IMR-90 (cell line): ENCODE measurements at regions not wholly inside any gene's neighbourhood (a gene's known extent, or its start where the extent isn't known, plus 50 kb on each side); places are given as distances from the start of the nearest gene placed in this dataset.

Source experiments
- ATAC-seq: fragments of 200-7000 bp; cut with Tn5 transposase; 2 replicates; pipeline ENCODE4 v1.9.1; 2020; ENCODE audit warnings: low read depth, mild to moderate bottlenecking, moderate library complexity
- BruUV-seq: library from RNA; stranded (reverse); fragments of 400-500 nt; replicated peaks from 2 replicates; lab custom pipeline; 2021; lab: Mats Ljungman, UMichigan
- CTCF ChIA-PET: fragments of 300-600 bp; formaldehyde crosslinking; extraction: SDS; loops from one replicate; lab custom pipeline; 2021; ENCODE audit warnings: antibody characterized with exemption; lab: Yijun Ruan, JAX
- POLR2A ChIA-PET: fragments of 300-600 bp; sonication (Branson Sonifier 250); formaldehyde crosslinking; loops from one replicate; lab custom pipeline; 2022; ENCODE audit warnings: antibody characterized with exemption; ENCODE audit not compliant: unreplicated experiment; lab: Charles Lee
- DNase-seq: peaks from one replicate; pipeline ENCODE4 v3.0.0; 2013
- H2AFZ ChIP-seq: replicated peaks from 2 replicates; pipeline ENCODE3; 2013; ENCODE audit warnings: low read length, mild to moderate bottlenecking; ENCODE audit not compliant: poor library complexity
- H2AK5ac ChIP-seq: 2 replicates; pipeline ENCODE4 v1.6.1; 2013; ENCODE audit warnings: low read depth, low read length, inconsistent platforms
- H2AK9ac ChIP-seq: replicated peaks from 2 replicates; pipeline ENCODE3; 2013; ENCODE audit warnings: mild to moderate bottlenecking, low read depth, low read length, moderate library complexity; ENCODE audit not compliant: poor library complexity
- H2BK120ac ChIP-seq: 2 replicates; pipeline ENCODE4 v1.6.1; 2013; ENCODE audit warnings: low read depth, low read length, inconsistent platforms
- H2BK15ac ChIP-seq: 3 replicates; pipeline ENCODE4 v1.6.1; 2013; ENCODE audit warnings: low read depth, low read length, inconsistent platforms
- H2BK20ac ChIP-seq: 2 replicates; pipeline ENCODE4 v1.6.1; 2013; ENCODE audit warnings: low read depth, mild to moderate bottlenecking, inconsistent platforms, low read length, moderate library complexity
- H2BK5ac ChIP-seq: 2 replicates; pipeline ENCODE4 v1.6.1; 2013; ENCODE audit warnings: mild to moderate bottlenecking, low read depth, low read length, inconsistent platforms; ENCODE audit not compliant: poor library complexity, severe bottlenecking
- H3K14ac ChIP-seq: replicated peaks from 2 replicates; pipeline ENCODE4 v1.6.1; 2013; ENCODE audit warnings: low read depth, low read length, inconsistent platforms
- H3K18ac ChIP-seq: 2 replicates; pipeline ENCODE4 v1.6.1; 2013; ENCODE audit warnings: low read depth, low read length, control low read depth
- H3K23ac ChIP-seq: 2 replicates; pipeline ENCODE4 v1.6.1; 2013; ENCODE audit warnings: low read depth, low read length, inconsistent platforms
- H3K27ac ChIP-seq: 2 replicates; pipeline ENCODE4 v1.5.1; 2013; ENCODE audit warnings: mild to moderate bottlenecking, control low read depth, low read length; ENCODE audit not compliant: insufficient read depth
- H3K27me3 ChIP-seq: 2 replicates; pipeline ENCODE4 v1.6.1; 2013; ENCODE audit warnings: low read length; ENCODE audit not compliant: control insufficient read depth, insufficient read depth
- H3K36me3 ChIP-seq: 2 replicates; pipeline ENCODE4 v1.6.1; 2013; ENCODE audit warnings: low read length, mixed read lengths; ENCODE audit not compliant: control insufficient read depth, insufficient read depth
- H3K4ac ChIP-seq: 2 replicates; pipeline ENCODE4 v1.6.1; 2013; ENCODE audit warnings: low read depth, low read length, inconsistent platforms
- H3K4me1 ChIP-seq: 2 replicates; pipeline ENCODE4 v1.6.1; 2013; ENCODE audit warnings: low read length, mixed read lengths; ENCODE audit not compliant: control insufficient read depth, insufficient read depth
- H3K4me2 ChIP-seq: 2 replicates; pipeline ENCODE4 v1.6.1; 2013; ENCODE audit warnings: low read depth, mild to moderate bottlenecking, control low read depth, low read length, moderate library complexity
- H3K4me3 ChIP-seq: 2 replicates; pipeline ENCODE4 v1.5.1; 2013; ENCODE audit warnings: low read depth, mild to moderate bottlenecking, control low read depth, low read length, moderate library complexity; ENCODE audit not compliant: insufficient read depth
- H3K56ac ChIP-seq: 2 replicates; pipeline ENCODE4 v1.6.1; 2013; ENCODE audit warnings: low read length, inconsistent platforms; ENCODE audit not compliant: insufficient read depth; ENCODE audit errors: extremely low read depth
- H3K79me1 ChIP-seq, 2 experiments: 2 replicates each; pipeline ENCODE4 v1.6.1; 2013; ENCODE audit warnings: low read length in 2 of 2, inconsistent platforms in 1 of 2, low read depth in 1 of 2
- H3K9ac ChIP-seq: 2 replicates; pipeline ENCODE4 v1.6.1; 2013; ENCODE audit warnings: low read depth, low read length, control low read depth
- H3K9me1 ChIP-seq: 2 replicates; pipeline ENCODE4 v1.6.1; 2013; ENCODE audit warnings: low read length, inconsistent platforms; ENCODE audit not compliant: insufficient read depth
- H3K9me3 ChIP-seq: 2 replicates; pipeline ENCODE4 v1.6.1; 2013; ENCODE audit warnings: low read length; ENCODE audit not compliant: control insufficient read depth, insufficient read depth
- H4K20me1 ChIP-seq: 2 replicates; pipeline ENCODE4 v1.6.1; 2013; ENCODE audit warnings: low read length, inconsistent platforms; ENCODE audit not compliant: insufficient read depth
- H4K5ac ChIP-seq: 2 replicates; pipeline ENCODE4 v1.6.1; 2013; ENCODE audit warnings: mild to moderate bottlenecking, low read depth, low read length, control low read depth
- H4K8ac ChIP-seq, 2 experiments: 2 replicates each; pipeline ENCODE4 v1.6.1; 2013; ENCODE audit warnings: low read depth in 2 of 2, low read length in 2 of 2, control low read depth in 1 of 2, inconsistent platforms in 1 of 2
- H4K91ac ChIP-seq: 2 replicates; pipeline ENCODE4 v1.6.1; 2013; ENCODE audit warnings: low read depth, low read length, inconsistent platforms; ENCODE audit not compliant: insufficient read depth
- BHLHE40 ChIP-seq: fragments of 150-350 bp; IDR thresholded peaks from 2 replicates; pipeline ENCODE4 v1.6.1; 2016; ENCODE audit warnings: mild to moderate bottlenecking, low read depth, low read length
- MAFK ChIP-seq: IDR thresholded peaks from 2 replicates; pipeline ENCODE4 v1.6.1; 2012; ENCODE audit warnings: low read depth, low read length, improper control_type of control experiment
- MXI1 ChIP-seq: IDR thresholded peaks from 2 replicates; pipeline ENCODE4 v1.6.1; 2012; ENCODE audit warnings: low read depth, mild to moderate bottlenecking, low read length, moderate library complexity, borderline replicate concordance
- POLR2A ChIP-seq: IDR thresholded peaks from 2 replicates; pipeline ENCODE4 v1.6.1; 2012; ENCODE audit warnings: mild to moderate bottlenecking, low read depth, low read length
- RAD21 ChIP-seq: IDR thresholded peaks from 2 replicates; pipeline ENCODE4 v1.6.1; 2012; ENCODE audit warnings: low read length, improper control_type of control experiment
- WGBS, 2 experiments: methylation state at CpG; one replicate each; pipeline versions ENCODE4 v1.1.5 to v1.1.7; 2013; ENCODE audit warnings: missing lambda C conversion rate in 2 of 2; ENCODE audit not compliant: insufficient read length in 1 of 2; ENCODE audit errors: extremely low coverage in 2 of 2; 5-methylcytosine and 5-hydroxymethylcytosine counted together
- dilution Hi-C: fragments of 300-500 bp; cut with HindIII; formaldehyde crosslinking; loops from one replicate; pipeline ENCODE4 v1.14.3; 2018; ENCODE audit warnings: low sequenced_read_pairs; ENCODE audit not compliant: unreplicated experiment
- in situ Hi-C: fragments of 300-500 bp; cut with MboI; formaldehyde crosslinking; loops from 3 replicates; pipeline ENCODE4 v1.14.3; 2019; ENCODE audit warnings: low sequenced_read_pairs, inconsistent platforms, mixed read lengths
- intact Hi-C: fragments of 100-400 bp; cut with micrococcal nuclease; formaldehyde crosslinking; loops from 2 replicates; pipeline ENCODE4 v1.10.0; 2022

DNA sequence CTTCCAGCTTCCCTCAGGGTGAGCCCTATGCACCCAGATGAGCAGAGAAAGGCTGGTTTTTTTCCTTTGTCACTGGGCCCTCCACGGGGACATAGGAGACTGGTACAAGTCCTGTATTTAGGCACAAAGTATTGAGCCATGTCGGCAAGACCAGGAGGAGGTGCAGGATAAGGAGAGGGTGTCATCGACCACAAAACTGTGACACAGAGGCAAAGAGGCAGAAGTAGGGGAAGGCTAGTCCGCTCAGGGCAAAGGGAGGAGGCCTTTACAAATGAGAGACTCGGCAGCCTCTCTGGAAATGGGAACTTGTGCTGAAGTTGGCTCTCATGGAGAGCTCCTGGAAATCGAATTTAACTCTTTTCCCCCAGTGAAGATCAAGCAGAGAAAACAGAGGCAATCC lies 70.7 kb upstream of the CAMK1G start:
- Histone ChIP-seq H3K36me3 (no peaks in the 10 kb centered on the region), H3K4me1 (no peaks in the 10 kb centered on the region), H2AK9ac (no peak overlapping the region), H3K9me1 (no peaks in the 10 kb centered on the region), H2BK120ac (no peak overlapping the region), H3K79me1 (no peaks in the 10 kb centered on the region), H3K4me3 (no peak overlapping the region), H4K8ac (no peak overlapping the region), H2AFZ (no peak overlapping the region), H3K23ac (no peak overlapping the region), H3K27ac (no peak overlapping the region), H3K56ac (no peak overlapping the region), H3K9ac (no peak overlapping the region), H2BK5ac (no peak overlapping the region), H3K18ac (no peak overlapping the region), H2AK5ac (no peak overlapping the region), H3K4ac (no peak overlapping the region), H2BK15ac (no peak overlapping the region), H3K27me3 (peaks cover 2% of the 10 kb centered on the region; the same call in 1 of the 2 replicates), H4K91ac (no peak overlapping the region), H2BK20ac (no peak overlapping the region), H4K20me1 (no peaks in the 10 kb centered on the region), H4K5ac (no peak overlapping the region), H3K9me3 (no peaks in the 10 kb centered on the region), H3K14ac (no peak overlapping the region), H3K4me2 (no peak overlapping the region)
- in situ Hi-C loops (no loop called here), dilution Hi-C loops (no loop called here), intact Hi-C loops (loop anchor here (1.0 to 2.0 kb wide), 3 partner anchors 264 to 860 kb away; no protein-coding TSS in a partner anchor)
- no TSS peak for BruUV-seq
- TF ChIP-seq BHLHE40 (no peak), MXI1 (no peak), POLR2A (no peak), RAD21 (no peak), MAFK (no peak)
- ChIA-PET POLR2A (no interaction called here), CTCF (interaction anchor here (0.6 to 1.5 kb wide), 6 partner anchors 10 to 1216 kb away, joined by 3 to 5 read pairs (median 4); no protein-coding TSS in a partner anchor)
- 46% methylated on average over 2 of the region's 6 CpGs; no CpG with 5 or more reads in 1 of the 2 experiments for WGBS, 2 experiments
- no peak for DNase-seq
- ATAC-seq: no peak
